ENCODE measurements at regions not wholly inside any gene's neighbourhood (a gene's known extent, or its start where the extent isn't known, plus 50 kb on each side); places are given as distances from the start of the nearest gene placed in this dataset.
"Not testable (repeated sequence)": the region's sequence is repeated elsewhere in the genome, so short reads cannot be mapped to it uniquely, and the experiment has no call there.

DNA sequence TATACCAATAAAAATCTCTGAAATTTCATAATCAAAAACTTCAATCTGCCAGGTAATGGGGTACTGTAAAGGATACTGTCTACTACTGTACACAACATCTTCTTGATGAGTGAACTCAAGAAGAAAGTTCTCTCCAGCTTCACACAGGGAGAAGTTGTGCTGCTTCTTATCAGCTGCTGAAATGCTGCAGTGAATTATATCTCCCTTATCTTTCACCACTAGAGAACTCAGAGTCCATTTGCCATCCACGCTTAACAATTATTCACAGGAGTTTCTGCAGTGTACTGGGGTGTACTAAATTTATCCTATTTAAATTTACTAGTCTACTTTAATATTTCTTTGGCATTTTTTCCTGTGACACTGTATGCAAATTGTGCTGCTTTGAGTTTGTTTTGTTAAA, 384.8 kb downstream of the TFAP2B start:
- no peak for TF ChIP-seq CTCF (IDR thresholded peaks at IDR 0.05)
- Histone ChIP-seq H3K4me3 (no peak overlapping the region), H3K4me1 (no peaks in the 10 kb centered on the region), H3K36me3 (no peaks in the 10 kb centered on the region), H3K27ac (no peak overlapping the region), H3K27me3 (no peaks in the 10 kb centered on the region), H3K9me3 (no peaks in the 10 kb centered on the region)
- intact Hi-C loops (cut with DNase I), result no loop called here
- DNase-seq, result no peak
- no peak for ATAC-seq

- H3K27ac ChIP-seq; H3K27me3 ChIP-seq; DNase-seq; ATAC-seq; H3K4me1 ChIP-seq; H3K9me3 ChIP-seq; H3K36me3 ChIP-seq; H3K4me3 ChIP-seq; intact Hi-C loops (cut with DNase I): not testable (repeated sequence)
Observed at GRCh38 chr6:51206686-51207085, 388.0 kb downstream of the TFAP2B start.

DNA sequence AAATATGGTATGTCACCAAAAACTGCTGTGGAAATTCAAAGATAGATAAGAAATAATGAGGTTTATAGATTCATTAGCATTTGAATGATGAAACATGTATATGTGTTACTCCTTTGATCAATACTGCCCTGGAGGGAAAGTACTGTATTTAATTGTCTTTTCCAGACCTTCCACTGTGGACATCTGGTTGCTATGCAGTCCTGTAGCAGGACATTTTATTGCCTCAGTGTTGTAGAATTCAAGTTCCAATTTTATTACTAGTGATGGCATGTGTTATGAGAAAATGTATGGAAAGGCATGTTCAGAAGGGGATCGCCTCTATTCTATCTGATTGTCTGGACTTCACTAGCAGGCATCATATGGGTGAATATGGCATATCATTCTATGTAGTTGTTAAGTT, 391.0 kb downstream of the TFAP2B start:
- Histone ChIP-seq H3K27ac (no peak overlapping the region), H3K9me3 (no peaks in the 10 kb centered on the region), H3K4me1 (no peaks in the 10 kb centered on the region), H3K4me3 (no peak overlapping the region), H3K36me3 (no peaks in the 10 kb centered on the region), H3K27me3 (peaks cover 0 to 12% of the 10 kb centered on the region in 2 donors)
- DNase-seq (no peak), ATAC-seq (no peak)
- intact Hi-C loops (cut with DNase I), result no loop called here
- TF ChIP-seq CTCF (IDR thresholded peaks at IDR 0.05), result no peak

DNA sequence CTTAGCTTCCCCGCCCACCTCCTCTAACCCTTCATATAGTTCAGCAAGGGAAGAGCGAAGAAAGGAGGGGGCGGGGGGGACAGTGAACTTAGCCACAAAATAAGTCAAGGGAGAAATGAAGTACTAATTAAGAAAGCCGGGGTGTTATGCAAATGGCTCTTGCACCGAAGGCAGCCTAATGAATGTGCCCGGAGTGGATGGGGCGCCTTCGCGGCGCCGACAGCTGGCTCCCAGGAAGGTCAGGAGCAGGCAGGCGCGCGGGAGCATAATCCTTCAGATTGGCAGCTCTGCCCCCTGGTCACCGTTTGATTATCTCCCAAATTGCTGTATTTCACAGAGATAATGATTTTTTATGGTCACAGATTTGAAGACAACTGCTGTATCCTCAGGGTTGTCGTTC, 395.1 kb downstream of the TFAP2B start:
- ATAC-seq, result peak; percentile 22
- Histone ChIP-seq H3K4me3 (no peak overlapping the region), H3K36me3 (no peaks in the 10 kb centered on the region), H3K27me3 (peaks cover 0 to 16% of the 10 kb centered on the region in 2 donors), H3K27ac (no peak overlapping the region), H3K9me3 (no peaks in the 10 kb centered on the region), H3K4me1 (no peaks in the 10 kb centered on the region)
- TF ChIP-seq CTCF (IDR thresholded peaks at IDR 0.05), result no peak
- peak in 2 of 4 donors; percentile 26 to 54 for DNase-seq
- intact Hi-C loops (cut with DNase I), result no loop called here

- H3K36me3 ChIP-seq, result no peaks in the 10 kb centered on the region
- no peak for DNase-seq
- H3K9me3 ChIP-seq, result no peaks in the 10 kb centered on the region
- H3K4me3 ChIP-seq, result no peak overlapping the region
- H3K27ac ChIP-seq, result no peak overlapping the region
- no peaks in the 10 kb centered on the region for H3K4me1 ChIP-seq
- intact Hi-C loops (cut with DNase I), result no loop called here
- TF ChIP-seq CTCF (IDR thresholded peaks at IDR 0.05), result no peak
- no peak for ATAC-seq
- H3K27me3 ChIP-seq, result peaks cover 0 to 16% of the 10 kb centered on the region in 2 donors
Observed at GRCh38 chr6:51214442-51214841, 395.8 kb downstream of the TFAP2B start.

DNA sequence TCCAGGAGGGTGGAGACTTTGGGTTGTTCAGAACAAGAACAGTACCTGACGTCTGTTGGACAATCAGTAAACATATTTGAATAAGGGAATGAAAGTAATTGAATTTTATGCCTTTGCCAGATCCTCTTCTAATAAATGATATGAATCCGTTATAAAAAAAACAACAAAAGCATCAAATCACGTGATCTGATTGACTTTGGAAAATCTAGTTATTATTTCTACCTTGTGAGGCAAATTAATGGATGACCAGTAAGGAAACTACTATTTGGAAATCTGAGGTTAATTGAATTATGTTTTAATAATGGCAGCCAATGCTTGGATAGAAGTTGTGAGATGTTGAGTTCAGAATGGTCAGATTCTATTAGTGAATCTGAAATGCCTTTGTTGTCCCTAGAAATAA, 399.5 kb downstream of the TFAP2B start:
- H3K36me3 ChIP-seq, result no peaks in the 10 kb centered on the region
- DNase-seq, result no peak
- intact Hi-C loops (cut with DNase I), result no loop called here
- no peaks in the 10 kb centered on the region for H3K9me3 ChIP-seq
- no peak for TF ChIP-seq CTCF (IDR thresholded peaks at IDR 0.05)
- H3K27ac ChIP-seq, result no peak overlapping the region
- peaks cover 0 to 16% of the 10 kb centered on the region in 2 donors for H3K27me3 ChIP-seq
- H3K4me3 ChIP-seq, result no peak overlapping the region
- H3K4me1 ChIP-seq, result no peaks in the 10 kb centered on the region
- ATAC-seq, result no peak

- peak in 1 of 4 donors; percentile 52 for DNase-seq
- H3K4me3 ChIP-seq; H3K27me3 ChIP-seq; intact Hi-C loops (cut with DNase I); ATAC-seq; H3K36me3 ChIP-seq; H3K4me1 ChIP-seq; H3K27ac ChIP-seq; H3K9me3 ChIP-seq: not testable (repeated sequence)
Observed at GRCh38 chr6:51224580-51225240, 406.0 kb downstream of the TFAP2B start.

All from left lung (tissue), 4 donors.